Activated naive CD8-positive, alpha-beta T cell treated with anti-CD3 and anti-CD28 coated beads, Interleukin-2, amount 50 U/mL, for 16 hours (primary cell): ENCODE measurements at regions not wholly inside any gene's neighbourhood (a gene's known extent, or its start where the extent isn't known, plus 50 kb on each side); places are given as distances from the start of the nearest gene placed in this dataset.
"Not testable (repeated sequence)": the region's sequence is repeated elsewhere in the genome, so short reads cannot be mapped to it uniquely, and the experiment has no call there.

Experiments used
- DNase-seq: peaks from one replicate; pipeline ENCODE4 v3.0.0-alpha.2; 2020; ENCODE audit warnings: low read depth, low spot score

- no peak for DNase-seq
Observed at GRCh38 chr2:143877876-143878530, 641.9 kb downstream of the ZEB2 start.

DNA sequence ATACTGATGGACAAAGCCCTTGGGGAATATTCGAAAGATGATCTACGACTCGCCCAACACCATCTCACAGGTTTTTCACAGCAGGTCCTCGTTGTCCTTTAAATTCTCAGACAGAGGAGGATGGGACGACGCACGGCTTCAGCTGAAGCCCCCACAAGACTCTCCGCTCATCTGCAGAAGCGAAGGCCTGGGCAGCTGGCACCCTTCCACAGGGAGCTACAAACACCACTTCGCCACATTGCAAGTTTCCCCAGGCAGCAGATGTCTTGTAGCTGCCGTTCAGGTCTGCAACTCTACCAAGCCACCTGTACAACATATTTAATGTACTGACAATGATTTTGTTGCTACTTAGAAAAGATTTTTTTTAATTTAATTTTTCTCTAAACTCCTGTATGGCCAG lies 642.9 kb downstream of the ZEB2 start:
- no peak for DNase-seq

DNA sequence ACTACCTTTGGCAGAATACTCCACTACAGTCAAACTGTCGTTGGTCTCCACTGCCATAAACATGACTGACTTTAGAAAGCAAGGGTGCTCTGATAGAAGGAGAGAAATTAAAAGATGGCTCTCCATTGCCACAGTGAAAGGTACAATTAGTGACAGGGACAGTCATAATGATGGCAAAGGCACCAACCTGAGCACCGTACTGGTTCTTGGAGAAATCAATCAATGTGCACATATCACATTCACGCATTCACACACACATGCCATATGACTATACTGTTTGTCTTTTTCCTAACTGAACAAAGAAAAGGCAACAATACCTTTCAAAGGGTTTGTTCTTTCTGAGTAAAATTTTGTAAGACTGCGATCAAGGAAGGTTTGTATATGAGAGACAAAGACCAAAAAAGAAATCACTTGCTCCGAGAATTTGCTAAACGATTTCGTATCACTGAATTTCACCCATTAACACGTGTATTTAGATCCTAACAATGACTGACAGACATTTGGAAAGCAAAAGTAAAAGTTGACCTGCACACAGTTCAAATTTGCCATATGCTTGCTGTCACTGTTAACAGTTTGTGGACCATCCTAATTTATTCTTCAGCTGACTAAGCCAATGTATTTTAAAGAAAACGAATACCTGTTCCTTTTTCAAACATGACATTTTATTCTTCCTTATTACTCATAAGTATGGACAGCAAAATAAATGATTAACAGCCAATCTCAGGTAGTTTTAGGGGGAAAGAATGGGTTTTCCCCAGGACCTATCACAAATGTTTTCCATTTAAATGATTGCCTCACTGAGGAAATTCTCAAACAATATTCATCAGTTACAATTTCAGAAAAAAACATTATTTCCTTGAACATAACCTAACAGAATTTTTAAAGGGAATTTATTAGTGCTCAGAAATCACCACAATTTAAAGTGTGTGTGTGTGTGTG lies 644.4 kb downstream of the ZEB2 start:
- DNase-seq: no peak

- no peak for DNase-seq
Observed at GRCh38 chr2:143873886-143874285, 646.0 kb downstream of the ZEB2 start.

GRCh38 chr2:143870696-143871095 lies 649.2 kb downstream of the ZEB2 start:
- DNase-seq: no peak

DNA sequence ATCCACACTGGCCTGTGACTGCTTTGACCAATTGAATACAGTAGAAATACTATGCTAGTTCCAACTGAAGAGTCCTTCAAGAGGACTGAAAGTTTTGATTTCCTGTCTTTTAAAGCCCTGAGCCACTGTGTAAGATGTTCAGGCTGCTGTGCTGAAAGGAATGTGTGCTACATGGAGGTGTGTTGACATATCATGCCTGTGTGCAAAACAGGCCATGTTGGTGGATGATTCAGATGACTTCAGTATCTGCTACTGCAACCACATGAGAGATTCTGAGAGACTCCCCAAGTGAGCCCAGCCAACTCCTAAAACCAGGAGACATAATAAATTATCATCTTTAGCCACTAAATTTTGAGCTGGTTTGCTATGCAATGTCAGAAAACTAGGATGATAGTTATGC lies 662.9 kb downstream of the ZEB2 start:
- no peak for DNase-seq

DNA sequence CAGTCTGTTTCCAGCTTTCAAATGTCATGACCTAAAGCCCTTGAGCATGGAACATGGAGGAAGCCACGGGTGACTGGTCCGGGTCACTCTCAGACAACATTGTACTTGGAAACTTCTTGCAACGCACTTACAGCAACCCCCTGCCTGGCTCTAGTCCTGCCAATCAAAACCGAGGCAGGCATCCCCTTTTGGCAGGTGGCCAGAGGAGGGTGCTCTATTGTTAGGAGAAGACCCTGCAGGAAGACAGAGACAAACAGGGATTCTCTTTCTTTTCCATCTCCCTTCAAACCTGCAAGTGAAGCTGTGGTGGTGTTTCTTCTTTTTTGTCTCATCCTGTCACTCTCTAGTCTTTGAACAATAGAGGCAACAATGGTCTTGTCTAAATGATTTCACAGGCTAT lies 667.2 kb downstream of the ZEB2 start:
- no peak for DNase-seq

DNA sequence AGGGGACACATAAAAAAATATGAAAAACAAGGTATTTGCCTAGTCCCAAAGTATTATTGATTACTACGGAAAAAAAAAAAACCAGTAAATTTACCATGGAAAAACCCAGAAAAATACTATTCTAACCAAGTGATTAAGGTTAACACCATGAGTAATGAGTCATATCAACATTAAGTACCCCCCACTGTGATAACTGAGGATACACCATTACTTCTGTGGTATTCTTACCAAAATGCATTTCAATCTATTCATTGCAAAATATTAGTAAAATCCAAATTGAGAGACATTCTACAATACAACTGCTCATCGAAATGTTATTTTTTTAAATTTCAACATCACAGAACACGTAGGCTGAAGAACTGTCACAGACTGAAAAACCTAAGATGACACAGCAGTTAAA lies 669.8 kb downstream of the ZEB2 start:
- no peak for DNase-seq

- DNase-seq: no peak
Observed at GRCh38 chr2:143847257-143847656, 672.7 kb downstream of the ZEB2 start.

DNA sequence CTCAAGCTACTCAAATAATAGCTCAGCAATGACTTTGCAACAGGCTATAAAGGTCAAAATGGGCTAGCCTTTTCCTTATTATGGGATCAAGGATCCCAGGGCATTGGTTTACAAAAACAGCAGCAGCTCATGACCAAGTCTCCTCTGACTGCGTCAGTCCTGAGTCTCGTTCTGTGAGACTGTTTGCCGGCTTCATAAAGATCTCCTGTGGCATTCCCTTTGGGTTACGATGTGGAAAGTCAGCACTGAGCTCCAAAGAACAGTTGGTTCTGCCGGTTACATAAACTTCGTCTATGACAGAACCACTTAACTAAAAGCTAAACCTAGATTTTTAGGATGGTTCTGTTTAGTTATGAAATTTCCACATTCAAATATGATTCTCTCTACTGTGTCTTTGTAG lies 674.9 kb downstream of the ZEB2 start:
- DNase-seq: no peak

GRCh38 chr2:143843686-143844085 lies 676.2 kb downstream of the ZEB2 start:
- DNase-seq: no peak

DNA sequence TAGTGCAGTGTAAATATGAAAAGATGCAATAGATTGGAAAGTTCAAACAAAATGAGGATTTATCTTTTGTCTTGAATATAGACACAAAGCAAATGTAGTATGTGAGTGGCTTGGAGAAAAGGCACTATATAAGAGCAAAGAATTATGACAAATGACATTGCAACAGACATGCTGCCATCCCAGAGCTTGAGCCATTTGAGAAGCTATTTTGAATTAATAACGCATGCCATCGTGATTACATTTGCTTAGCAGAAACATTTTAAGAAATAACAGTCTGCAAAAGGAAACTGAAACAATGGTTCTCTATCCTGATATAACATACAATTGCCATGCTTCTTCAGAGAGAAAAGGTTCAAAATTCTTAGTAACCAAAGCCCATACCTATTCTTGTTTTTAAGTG lies 677.1 kb downstream of the ZEB2 start:
- DNase-seq: no peak

DNA sequence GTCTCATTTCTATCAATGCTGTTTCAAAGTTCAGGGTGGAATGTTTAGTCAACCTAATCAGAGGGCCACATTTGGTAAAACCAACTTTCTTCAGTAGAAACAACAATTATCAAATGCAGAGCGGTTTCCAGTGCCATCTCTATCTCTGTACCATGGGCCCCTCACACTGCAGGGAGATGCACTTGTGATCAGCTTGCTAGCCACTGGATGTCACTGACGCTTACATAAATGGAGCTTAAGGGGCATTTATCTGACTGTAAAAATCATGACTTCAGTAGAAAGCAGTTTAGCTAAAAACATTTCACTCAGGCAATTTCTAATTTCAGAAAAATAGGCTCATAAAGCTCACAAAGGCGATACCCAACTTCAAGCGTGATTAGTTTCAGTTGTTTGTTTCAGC lies 678.0 kb downstream of the ZEB2 start:
- DNase-seq: no peak

DNA sequence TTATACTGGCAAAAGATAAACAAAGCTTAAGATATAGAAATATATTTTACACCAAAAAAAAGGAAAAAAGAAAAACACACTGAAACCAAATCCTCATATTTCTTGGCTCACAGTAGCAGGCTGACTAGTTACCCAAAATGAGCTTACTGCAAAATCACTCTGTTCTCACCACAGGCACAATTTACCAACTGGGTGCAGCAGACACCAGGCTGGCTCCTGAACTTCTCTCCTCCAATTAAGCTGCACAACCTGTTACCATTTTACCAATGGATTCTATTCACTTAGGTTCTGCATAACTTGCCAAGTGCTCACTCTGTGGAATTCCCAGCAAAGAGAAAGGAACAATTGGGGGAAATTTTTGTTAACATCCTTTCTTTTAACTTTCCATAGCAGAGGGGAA lies 679.3 kb downstream of the ZEB2 start:
- no peak for DNase-seq

GRCh38 chr2:143840194-143840593 lies 679.7 kb downstream of the ZEB2 start:
- DNase-seq: no peak

GRCh38 chr2:143839456-143839855 lies 680.5 kb downstream of the ZEB2 start:
- DNase-seq: no peak

DNA sequence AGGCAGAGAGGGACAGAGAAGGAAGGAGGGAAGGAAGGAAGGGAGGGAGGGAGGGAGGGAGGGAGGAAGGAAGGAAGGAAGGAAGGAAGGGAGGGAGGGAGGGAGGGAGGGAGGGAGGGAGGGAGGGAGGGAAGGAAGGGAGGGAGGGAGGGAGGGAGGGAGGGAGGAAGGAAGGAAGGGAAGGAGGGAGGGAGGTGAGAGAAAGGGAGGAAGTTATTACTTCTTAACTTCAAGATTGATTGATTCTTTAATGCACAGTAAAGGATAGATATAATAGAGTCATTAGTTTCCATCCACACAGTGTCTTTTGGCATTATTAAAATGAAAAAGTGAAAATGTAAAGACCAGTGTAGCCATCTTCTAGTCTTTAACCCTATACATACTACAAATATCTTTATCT lies 682.9 kb downstream of the ZEB2 start:
- DNase-seq: not testable (repeated sequence)

DNA sequence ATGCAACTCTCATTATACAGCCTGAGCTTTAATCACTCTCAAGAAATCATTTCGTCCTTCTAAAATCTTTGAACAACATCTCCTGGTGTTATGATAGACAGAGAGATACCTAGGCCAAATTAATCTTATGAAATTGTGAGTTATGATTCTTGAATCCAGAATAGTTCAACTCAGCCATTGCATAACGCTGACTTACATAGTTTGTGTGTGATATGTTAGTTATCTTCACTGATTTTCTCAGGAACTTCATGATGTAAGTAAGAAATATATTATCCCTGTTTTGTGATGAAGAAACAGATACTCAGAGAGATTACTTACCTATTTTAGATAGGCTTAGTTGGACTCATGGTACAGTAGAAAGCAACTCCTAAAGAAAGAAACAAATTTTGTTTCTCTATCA lies 684.4 kb downstream of the ZEB2 start:
- DNase-seq: no peak

GRCh38 chr2:143833015-143833660 lies 686.8 kb downstream of the ZEB2 start:
- DNase-seq: no peak

- no peak for DNase-seq
Observed at GRCh38 chr2:143830476-143830875, 689.4 kb downstream of the ZEB2 start.

GRCh38 chr2:143828763-143829537 lies 691.0 kb downstream of the ZEB2 start:
- DNase-seq: no peak

GRCh38 chr2:143824791-143825190 lies 695.1 kb downstream of the ZEB2 start:
- DNase-seq: no peak
